HepG2 (cell line): ENCODE measurements at regions not wholly inside any gene's neighbourhood (a gene's known extent, or its start where the extent isn't known, plus 50 kb on each side); places are given as distances from the start of the nearest gene placed in this dataset.

ENCODE experiments used
- JUN ChIP-seq: sonication (generic); formaldehyde crosslinking; IDR thresholded peaks from 2 replicates; pipeline ENCODE4 v1.4.0; 2020; ENCODE audit warnings: mild to moderate bottlenecking, missing genetic modification reagents
- POLR2A ChIP-seq, 2 experiments: IDR thresholded peaks; 2 replicates each; pipeline ENCODE4 v1.6.1; 2011; ENCODE audit warnings: low read depth in 2 of 2, low read length in 2 of 2, mild to moderate bottlenecking in 1 of 2, moderate library complexity in 1 of 2; ENCODE audit not compliant: insufficient read depth in 1 of 2
- SRF ChIP-seq: IDR thresholded peaks from 2 replicates; pipeline ENCODE4 v1.6.1; 2011; ENCODE audit warnings: mild to moderate bottlenecking, low read depth, low read length, moderate library complexity
- SRY ChIP-seq: sonication (generic); formaldehyde crosslinking; IDR thresholded peaks from 2 replicates; pipeline ENCODE4 v1.8.0; 2022; ENCODE audit warnings: mild to moderate bottlenecking, missing genetic modification reagents
- SSRP1 ChIP-seq: IDR thresholded peaks from 2 replicates; pipeline ENCODE4 v1.6.1; 2016; ENCODE audit warnings: control low read depth
- TAF1 ChIP-seq: sonication (generic); formaldehyde crosslinking; IDR thresholded peaks from 2 replicates; pipeline ENCODE4 v1.4.0; 2020; ENCODE audit warnings: missing genetic modification reagents
- ZNF282 ChIP-seq: fragments of 450-650 bp; IDR thresholded peaks from 2 replicates; pipeline ENCODE4 v1.6.1; 2018; ENCODE audit not compliant: partially characterized antibody
- TF ChIP-seq, protein P1 (sequence below): IDR thresholded peaks from 2 replicates; pipeline ENCODE4 v1.6.1; 2016; ENCODE audit warnings: low read depth, borderline replicate concordance
- TF ChIP-seq, protein P2 (sequence below): sonication (generic); formaldehyde crosslinking; conservative IDR thresholded peaks from 2 replicates; pipeline ENCODE4 v1.8.1; 2023; ENCODE audit warnings: missing genetic modification reagents
- TF ChIP-seq, protein P3 (sequence below): sonication (generic); formaldehyde crosslinking; IDR thresholded peaks from 2 replicates; pipeline ENCODE4 v1.5.0; 2020; ENCODE audit warnings: mild to moderate bottlenecking, missing genetic modification reagents, moderate library complexity
- TF ChIP-seq, protein P4 (sequence below): sonication (generic); formaldehyde crosslinking; IDR thresholded peaks from 2 replicates; pipeline ENCODE4 v1.4.0; 2020; ENCODE audit warnings: mild to moderate bottlenecking, missing genetic modification reagents
- TF ChIP-seq, protein P5 (sequence below): sonication (generic); formaldehyde crosslinking; IDR thresholded peaks from 2 replicates; pipeline ENCODE4 v1.4.0; 2020; ENCODE audit warnings: missing genetic modification reagents

DNA sequence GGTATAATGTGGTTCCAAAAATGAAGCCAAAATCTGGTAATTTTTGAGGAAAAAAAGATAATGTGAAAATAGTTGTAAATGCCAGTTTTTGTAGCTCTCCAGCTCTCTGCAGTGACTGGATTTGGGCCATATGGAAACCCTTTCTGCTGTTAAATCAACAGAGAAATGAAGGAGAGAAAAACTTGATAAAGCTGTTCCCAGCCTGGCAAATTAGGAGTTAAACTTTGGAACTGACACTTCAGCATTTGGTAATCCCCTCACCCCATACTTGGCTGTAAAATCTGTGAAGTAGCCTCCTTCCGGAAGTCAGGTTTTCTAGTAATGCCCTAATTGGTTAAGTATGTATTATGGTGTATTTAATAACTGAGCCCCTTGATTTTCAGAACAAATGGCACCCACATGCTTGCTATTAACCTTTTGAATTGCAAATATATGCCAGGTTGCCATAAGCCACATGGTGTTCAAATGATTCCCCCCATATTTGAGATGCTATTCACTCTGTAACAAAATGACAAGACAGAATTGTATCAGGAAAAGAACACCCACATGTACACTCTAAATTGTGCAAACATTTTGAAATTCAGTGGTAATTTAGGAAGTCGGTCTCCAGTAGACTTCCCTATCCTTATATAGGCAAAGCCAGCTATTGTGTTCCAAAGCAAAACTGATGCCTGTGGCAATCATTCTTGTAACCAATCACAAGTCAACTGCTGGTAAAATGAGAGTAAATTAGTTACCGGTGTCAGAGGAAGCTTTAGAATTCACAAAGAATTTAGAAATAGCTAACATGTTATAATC lies 96.3 kb upstream of the ADAMTS3 start:
- TF ChIP-seq ZNF282 (no peak), SSRP1 (CRISPR knock-in tag) (no peak), SRY (no peak), SRF (no peak), POLR2A (IDR thresholded peaks at IDR 0.05; ENCODE audit: insufficient read depth in 1 of 2, low read depth in 2 of 2, low read length in 2 of 2) (no peak), TAF1 (CRISPR knock-in tag) (no peak), JUN (CRISPR knock-in tag) (no peak)
- TF ChIP-seq, protein P1, sequence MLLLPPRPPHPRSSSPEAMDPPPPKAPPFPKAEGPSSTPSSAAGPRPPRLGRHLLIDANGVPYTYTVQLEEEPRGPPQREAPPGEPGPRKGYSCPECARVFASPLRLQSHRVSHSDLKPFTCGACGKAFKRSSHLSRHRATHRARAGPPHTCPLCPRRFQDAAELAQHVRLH: no peak
- TF ChIP-seq, protein P2, sequence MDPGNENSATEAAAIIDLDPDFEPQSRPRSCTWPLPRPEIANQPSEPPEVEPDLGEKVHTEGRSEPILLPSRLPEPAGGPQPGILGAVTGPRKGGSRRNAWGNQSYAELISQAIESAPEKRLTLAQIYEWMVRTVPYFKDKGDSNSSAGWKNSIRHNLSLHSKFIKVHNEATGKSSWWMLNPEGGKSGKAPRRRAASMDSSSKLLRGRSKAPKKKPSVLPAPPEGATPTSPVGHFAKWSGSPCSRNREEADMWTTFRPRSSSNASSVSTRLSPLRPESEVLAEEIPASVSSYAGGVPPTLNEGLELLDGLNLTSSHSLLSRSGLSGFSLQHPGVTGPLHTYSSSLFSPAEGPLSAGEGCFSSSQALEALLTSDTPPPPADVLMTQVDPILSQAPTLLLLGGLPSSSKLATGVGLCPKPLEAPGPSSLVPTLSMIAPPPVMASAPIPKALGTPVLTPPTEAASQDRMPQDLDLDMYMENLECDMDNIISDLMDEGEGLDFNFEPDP: no peak
- TF ChIP-seq, protein P3, sequence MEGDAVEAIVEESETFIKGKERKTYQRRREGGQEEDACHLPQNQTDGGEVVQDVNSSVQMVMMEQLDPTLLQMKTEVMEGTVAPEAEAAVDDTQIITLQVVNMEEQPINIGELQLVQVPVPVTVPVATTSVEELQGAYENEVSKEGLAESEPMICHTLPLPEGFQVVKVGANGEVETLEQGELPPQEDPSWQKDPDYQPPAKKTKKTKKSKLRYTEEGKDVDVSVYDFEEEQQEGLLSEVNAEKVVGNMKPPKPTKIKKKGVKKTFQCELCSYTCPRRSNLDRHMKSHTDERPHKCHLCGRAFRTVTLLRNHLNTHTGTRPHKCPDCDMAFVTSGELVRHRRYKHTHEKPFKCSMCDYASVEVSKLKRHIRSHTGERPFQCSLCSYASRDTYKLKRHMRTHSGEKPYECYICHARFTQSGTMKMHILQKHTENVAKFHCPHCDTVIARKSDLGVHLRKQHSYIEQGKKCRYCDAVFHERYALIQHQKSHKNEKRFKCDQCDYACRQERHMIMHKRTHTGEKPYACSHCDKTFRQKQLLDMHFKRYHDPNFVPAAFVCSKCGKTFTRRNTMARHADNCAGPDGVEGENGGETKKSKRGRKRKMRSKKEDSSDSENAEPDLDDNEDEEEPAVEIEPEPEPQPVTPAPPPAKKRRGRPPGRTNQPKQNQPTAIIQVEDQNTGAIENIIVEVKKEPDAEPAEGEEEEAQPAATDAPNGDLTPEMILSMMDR (CRISPR knock-in tag): no peak
- TF ChIP-seq, protein P4, sequence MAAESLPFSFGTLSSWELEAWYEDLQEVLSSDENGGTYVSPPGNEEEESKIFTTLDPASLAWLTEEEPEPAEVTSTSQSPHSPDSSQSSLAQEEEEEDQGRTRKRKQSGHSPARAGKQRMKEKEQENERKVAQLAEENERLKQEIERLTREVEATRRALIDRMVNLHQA (CRISPR knock-in tag): no peak
- TF ChIP-seq, protein P5, sequence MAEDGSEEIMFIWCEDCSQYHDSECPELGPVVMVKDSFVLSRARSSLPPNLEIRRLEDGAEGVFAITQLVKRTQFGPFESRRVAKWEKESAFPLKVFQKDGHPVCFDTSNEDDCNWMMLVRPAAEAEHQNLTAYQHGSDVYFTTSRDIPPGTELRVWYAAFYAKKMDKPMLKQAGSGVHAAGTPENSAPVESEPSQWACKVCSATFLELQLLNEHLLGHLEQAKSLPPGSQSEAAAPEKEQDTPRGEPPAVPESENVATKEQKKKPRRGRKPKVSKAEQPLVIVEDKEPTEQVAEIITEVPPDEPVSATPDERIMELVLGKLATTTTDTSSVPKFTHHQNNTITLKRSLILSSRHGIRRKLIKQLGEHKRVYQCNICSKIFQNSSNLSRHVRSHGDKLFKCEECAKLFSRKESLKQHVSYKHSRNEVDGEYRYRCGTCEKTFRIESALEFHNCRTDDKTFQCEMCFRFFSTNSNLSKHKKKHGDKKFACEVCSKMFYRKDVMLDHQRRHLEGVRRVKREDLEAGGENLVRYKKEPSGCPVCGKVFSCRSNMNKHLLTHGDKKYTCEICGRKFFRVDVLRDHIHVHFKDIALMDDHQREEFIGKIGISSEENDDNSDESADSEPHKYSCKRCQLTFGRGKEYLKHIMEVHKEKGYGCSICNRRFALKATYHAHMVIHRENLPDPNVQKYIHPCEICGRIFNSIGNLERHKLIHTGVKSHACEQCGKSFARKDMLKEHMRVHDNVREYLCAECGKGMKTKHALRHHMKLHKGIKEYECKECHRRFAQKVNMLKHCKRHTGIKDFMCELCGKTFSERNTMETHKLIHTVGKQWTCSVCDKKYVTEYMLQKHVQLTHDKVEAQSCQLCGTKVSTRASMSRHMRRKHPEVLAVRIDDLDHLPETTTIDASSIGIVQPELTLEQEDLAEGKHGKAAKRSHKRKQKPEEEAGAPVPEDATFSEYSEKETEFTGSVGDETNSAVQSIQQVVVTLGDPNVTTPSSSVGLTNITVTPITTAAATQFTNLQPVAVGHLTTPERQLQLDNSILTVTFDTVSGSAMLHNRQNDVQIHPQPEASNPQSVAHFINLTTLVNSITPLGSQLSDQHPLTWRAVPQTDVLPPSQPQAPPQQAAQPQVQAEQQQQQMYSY: no peak
